GM06990 (cell line): ENCODE measurements at regions not wholly inside any gene's neighbourhood (a gene's known extent, or its start where the extent isn't known, plus 50 kb on each side); places are given as distances from the start of the nearest gene placed in this dataset.

Experiments
- DNase-seq: peaks from one replicate; pipeline ENCODE4 v3.0.0-alpha.2; 2011; ENCODE audit not compliant: insufficient read length; ENCODE audit errors: extremely low read depth
- H3K27me3 ChIP-seq: replicated peaks from 2 replicates; pipeline ENCODE4 v1.6.0; 2011; ENCODE audit warnings: low read length; ENCODE audit not compliant: control insufficient read depth, insufficient read depth
- H3K36me3 ChIP-seq: 2 replicates; pipeline ENCODE4 v1.5.1; 2011; ENCODE audit warnings: low read length; ENCODE audit not compliant: control insufficient read depth, insufficient read depth
- H3K4me3 ChIP-seq: replicated peaks from 2 replicates; pipeline ENCODE4 v1.5.1; 2011; ENCODE audit warnings: low read depth, mild to moderate bottlenecking, control low read depth, low read length
- CTCF ChIP-seq: IDR thresholded peaks from 2 replicates; pipeline ENCODE4 v1.5.1; 2011; ENCODE audit warnings: low read length, control low read depth, mild to moderate bottlenecking, inconsistent platforms; ENCODE audit not compliant: insufficient read depth, poor library complexity, severe bottlenecking

- no peak for TF ChIP-seq CTCF
- Histone ChIP-seq H3K36me3 (no peaks in the 10 kb centered on the region), H3K4me3 (no peak overlapping the region), H3K27me3 (no peaks in the 10 kb centered on the region)
- DNase-seq, result no peak
Observed at GRCh38 chr6:169097381-169097959, 156.2 kb downstream of the THBS2 start.

- no peak for TF ChIP-seq CTCF
- Histone ChIP-seq H3K4me3 (no peak overlapping the region), H3K36me3 (no peaks in the 10 kb centered on the region), H3K27me3 (no peaks in the 10 kb centered on the region)
- no peak for DNase-seq
Observed at GRCh38 chr6:169096388-169096787, 157.3 kb downstream of the THBS2 start.

- Histone ChIP-seq H3K4me3 (no peak overlapping the region), H3K27me3 (no peaks in the 10 kb centered on the region), H3K36me3 (no peaks in the 10 kb centered on the region)
- TF ChIP-seq CTCF, result no peak
- DNase-seq, result no peak
Observed at GRCh38 chr6:169095153-169095552, 158.5 kb downstream of the THBS2 start.

- H3K4me3 ChIP-seq, result no peak overlapping the region
- TF ChIP-seq CTCF, result no peak
- DNase-seq, result no peak
- no peaks in the 10 kb centered on the region for H3K36me3 ChIP-seq
- no peaks in the 10 kb centered on the region for H3K27me3 ChIP-seq
Observed at GRCh38 chr6:169094552-169094950, 159.1 kb downstream of the THBS2 start.

GRCh38 chr6:169093770-169094551 is 159.7 kb downstream of the THBS2 start:
- Histone ChIP-seq H3K4me3 (no peak overlapping the region), H3K36me3 (no peaks in the 10 kb centered on the region), H3K27me3 (no peaks in the 10 kb centered on the region)
- DNase-seq, result no peak
- TF ChIP-seq CTCF, result no peak
